HG02943 (cell line): ENCODE measurements at regions not wholly inside any gene's neighbourhood (a gene's known extent, or its start where the extent isn't known, plus 50 kb on each side); places are given as distances from the start of the nearest gene placed in this dataset.
"Not testable (repeated sequence)": the region's sequence is repeated elsewhere in the genome, so short reads cannot be mapped to it uniquely, and the experiment has no call there.

Experiments used
- ATAC-seq: cut with Tn5 transposase; IDR thresholded peaks from one replicate; pipeline ENCODE4 v1.9.1; 2021; ENCODE audit warnings: mild to moderate bottlenecking, low read depth, moderate library complexity; ENCODE audit not compliant: unreplicated experiment

DNA sequence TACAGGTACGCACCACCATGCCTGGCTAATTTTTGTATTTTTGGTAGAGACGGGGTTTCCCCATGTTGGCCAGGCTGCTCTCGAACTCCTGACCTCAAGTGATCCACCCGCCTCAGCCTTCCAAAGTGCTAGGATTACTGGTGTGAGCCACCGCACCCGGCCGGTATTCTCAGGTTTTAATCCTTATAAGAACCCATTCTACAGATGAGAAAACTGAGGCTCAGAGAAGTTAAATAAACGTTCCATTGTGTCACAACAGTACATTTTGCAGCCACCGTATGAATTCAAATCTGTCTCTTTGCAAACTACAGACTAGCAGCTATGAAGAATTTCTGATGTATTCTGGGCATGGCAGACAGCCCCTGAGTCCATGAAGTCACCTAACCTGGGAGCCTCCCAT is 60.9 kb upstream of the LAPTM4A start:
- not testable (repeated sequence) for ATAC-seq

DNA sequence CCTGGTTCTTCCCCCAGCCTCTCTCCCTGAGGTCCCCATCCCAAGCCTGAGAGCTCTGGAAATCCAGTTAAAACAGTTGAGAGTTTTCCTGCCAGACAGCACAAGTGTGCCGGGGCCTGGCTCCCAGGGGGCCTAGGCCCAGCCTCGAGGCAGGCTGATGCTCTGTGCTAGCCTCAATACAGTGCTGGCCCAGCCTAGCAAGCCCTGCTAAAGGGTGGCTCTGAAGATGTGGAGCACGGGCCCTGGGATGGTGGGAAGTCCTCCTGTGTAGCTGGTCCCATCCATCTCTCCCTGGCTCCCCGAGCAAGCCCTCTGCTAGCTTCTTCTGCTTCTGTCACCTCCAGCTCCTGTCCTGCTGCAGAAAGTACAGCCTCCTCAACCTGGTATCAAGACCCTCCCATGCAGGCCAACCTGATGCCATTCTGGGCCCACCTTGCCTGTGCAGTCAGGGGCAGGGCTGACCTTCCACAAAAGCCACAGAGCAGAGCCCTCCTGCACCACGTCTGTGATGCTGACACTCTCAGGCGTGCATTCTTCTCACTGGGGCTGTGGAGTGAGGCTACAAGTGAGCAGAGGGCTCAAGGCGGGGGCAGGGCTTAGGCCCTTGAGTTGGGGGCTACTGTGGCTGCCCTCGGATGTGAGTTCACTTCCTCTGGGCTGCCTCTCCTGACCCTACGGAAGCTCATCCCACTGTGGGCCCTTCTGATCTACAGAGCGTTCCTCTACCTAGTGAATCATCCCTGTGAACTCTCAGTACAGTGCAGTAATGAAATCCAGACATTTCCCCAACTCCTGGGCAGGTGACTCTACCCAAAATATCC is 60.1 kb upstream of the LAPTM4A start:
- no peak for ATAC-seq

DNA sequence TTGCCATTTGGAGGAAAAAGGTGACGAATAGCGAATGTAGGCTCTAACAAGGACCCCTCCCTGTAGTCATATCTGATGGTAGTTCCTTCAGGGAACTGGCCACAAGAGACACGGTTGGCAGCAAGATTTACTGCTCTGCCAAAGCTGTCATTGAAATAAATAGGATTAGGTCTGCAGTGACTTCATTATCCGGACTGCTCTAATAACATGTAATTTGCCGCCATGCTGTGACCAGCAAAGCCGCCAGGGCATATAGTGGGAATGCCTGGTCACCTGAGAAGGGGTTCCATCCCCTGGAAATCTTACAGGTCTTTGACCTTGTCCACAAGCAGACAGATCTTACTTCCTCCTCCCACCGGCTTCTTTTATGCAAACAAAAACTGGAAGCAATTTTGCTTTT is 59.4 kb upstream of the LAPTM4A start:
- ATAC-seq, result no peak

DNA sequence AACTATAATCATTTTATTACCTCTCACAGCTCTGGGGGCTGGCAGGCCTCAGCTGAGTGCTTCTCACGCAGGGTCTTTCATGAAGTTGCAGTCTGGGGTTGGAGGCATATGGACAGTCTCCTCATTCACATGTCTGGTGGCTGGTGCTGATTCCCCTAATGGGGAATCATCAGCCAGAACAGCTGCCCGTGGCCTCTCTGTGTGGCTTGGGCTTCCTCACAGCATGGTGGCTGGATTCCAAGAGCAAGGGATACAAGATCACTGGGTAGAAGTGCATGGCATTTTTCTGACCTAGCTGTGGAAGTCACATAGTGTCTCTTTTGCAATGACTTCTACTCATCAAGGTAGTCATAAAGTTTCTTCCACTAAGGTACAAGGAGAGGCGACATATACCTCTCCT is 59.0 kb upstream of the LAPTM4A start:
- ATAC-seq, result no peak

DNA sequence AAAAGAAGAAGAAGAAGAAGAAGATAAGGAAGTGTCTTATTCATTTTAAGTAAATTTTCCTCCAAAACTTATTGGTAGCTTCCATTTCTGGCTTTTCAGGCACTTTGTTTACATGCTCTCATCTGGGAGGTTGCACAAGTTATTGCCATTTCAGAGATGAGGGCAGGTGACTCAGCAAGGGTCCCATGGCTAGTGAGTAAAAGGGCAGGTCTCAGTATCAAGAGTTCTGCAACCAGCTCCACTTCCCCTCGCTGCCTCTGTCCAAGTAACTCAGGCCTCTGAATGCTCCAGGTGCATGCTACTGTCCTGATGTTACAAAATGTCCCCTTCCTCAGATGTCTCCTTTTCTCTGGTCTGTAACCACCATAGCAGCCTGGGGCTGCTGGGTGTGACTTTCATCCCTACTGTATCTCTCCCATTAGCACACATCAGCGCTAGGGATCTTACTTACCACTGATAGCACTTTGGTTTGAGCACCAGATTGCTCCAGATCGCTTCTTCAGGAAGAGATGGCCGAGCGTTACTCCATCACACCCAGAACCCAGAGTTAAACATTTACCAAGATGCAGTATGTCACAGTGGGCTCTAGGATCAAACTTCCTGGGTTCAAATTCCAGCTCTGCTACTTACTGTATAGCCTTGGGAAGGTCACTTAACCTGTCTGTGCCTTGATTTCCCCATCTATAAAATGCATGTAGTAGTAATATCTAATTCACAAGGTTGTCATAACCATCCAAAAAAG is 57.4 kb upstream of the LAPTM4A start:
- ATAC-seq, result no peak

DNA sequence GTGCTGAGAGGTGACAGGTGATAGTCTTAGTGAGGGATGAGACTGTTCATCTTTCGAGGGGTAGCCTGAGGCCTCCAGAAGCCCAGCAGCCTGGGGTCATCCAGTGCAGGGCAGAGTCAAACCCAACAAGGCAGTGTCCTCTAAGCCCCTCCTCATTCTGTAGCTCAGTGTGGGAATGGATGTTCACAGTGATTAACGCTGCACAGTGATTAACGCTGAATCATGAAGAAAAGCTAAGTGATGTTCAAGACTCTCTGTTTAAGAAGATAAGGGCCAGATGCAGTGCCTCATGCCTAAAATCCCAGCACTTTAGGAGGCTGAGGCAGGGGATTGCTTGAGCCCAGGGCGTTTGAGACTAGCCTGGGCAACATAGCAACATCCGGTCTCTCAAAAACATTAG is 56.3 kb upstream of the LAPTM4A start:
- no peak for ATAC-seq

DNA sequence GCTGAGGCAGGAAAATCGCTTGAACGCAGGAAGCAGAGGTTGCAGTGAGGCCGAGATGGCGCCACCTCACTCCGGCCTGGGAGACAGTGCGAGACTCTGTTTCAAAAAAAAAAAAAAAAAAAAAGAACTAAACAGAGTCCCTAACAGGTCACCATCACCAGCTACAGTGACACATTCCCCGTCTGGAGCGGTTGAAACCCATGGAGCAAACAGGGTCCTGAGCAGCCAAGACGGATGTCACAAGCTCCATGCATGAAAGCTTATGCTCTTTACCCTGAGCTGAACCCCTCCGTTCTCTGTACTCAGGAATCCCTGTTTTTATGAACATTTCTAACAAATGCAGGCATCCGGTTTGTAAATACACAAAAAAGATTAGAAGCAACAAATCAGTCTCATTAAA is 55.9 kb upstream of the LAPTM4A start:
- ATAC-seq, result no peak

DNA sequence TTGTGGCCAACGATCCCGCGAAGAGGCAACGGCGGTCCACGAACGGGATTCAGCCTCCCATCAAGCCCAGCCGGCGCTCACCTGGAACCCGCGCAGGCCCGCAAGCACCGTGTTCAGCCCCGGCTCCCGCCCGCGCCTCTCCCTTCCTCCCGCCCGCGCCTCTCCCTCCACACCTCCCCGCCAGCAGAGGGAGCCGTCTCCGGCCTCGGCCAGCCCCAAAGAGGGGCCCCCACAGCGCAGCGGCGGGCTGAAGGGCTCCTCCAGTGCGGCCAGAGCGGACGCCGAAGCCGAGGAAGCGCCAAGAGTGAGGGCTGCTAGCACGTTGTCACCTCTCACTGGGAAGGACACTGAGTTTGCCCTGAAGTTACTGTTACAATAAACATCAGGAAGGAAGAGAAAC is 55.3 kb upstream of the LAPTM4A start:
- no peak for ATAC-seq

DNA sequence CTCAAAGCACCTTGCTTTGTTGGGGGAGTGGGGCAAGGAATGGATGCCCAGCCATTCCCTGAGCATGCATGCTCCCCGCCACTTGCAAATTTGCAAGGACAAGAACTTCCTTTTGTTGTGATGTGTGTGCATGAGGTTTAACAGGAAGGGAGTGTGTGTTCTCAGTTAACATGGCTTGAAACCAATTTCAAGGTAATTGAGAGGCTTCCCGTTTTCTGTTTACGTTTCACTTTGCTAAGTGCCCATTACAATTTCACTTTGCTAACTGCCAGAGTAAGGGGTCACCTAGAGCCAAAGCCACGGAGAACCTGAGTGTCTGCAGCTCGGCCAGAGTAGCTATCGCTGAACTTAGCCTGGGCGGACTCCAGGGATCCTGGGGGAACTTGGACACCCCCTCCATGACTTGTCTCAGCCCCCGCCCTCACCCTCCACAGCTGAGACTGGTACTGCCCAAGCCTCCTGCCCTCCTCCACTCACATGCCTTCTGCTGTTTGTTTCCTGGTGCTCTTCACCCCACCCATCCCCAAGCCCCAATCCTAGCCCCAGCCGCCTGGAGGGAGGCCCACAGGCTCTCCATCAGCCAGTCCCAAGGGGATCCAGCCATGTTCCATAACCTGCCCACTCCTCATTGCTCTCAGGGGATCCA is 53.6 kb upstream of the LAPTM4A start:
- no peak for ATAC-seq

DNA sequence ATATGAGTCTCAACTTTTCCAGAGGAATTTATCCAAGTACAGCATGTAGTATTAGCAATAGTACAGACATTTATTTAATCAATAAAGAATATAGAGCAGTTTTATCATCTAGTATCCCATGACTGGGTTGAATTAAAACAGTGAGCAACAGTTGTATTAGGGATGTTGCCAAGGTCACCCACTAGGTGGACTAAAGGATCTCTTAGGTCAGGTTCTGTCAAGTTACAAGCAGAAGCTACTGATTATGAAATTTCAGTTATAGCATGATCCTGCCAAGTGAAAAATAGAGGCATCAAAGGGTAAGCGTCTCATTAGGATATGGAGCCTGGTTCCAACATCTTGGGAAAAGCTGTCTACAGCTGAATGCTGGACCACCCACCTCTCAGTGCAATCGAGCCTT is 52.1 kb upstream of the LAPTM4A start:
- ATAC-seq, result no peak
